Nephron (organoid): ENCODE measurements at regions not wholly inside any gene's neighbourhood (a gene's known extent, or its start where the extent isn't known, plus 50 kb on each side); places are given as distances from the start of the nearest gene placed in this dataset.

Experiments
- H3K27ac Mint-ChIP-seq, 3 experiments: 2 replicates each; pipeline ENCODE4 v1.8.0; 2020; ENCODE audit warnings: mixed read lengths in 3 of 3, mild to moderate bottlenecking in 2 of 3, moderate library complexity in 1 of 3
- H3K27me3 Mint-ChIP-seq: 2 replicates; pipeline ENCODE4 v1.8.0; 2021; ENCODE audit warnings: low read depth, mild to moderate bottlenecking, moderate library complexity, mixed read lengths
- H3K36me3 Mint-ChIP-seq: 2 replicates; pipeline ENCODE4 v1.8.0; 2020; ENCODE audit warnings: low read depth, mixed read lengths
- H3K4me1 Mint-ChIP-seq: 2 replicates; pipeline ENCODE4 v1.8.0; 2020; ENCODE audit warnings: mixed read lengths
- H3K4me3 Mint-ChIP-seq, 3 experiments: 2 replicates each; pipeline ENCODE4 v1.8.0; 2020; ENCODE audit warnings: mild to moderate bottlenecking in 3 of 3, mixed read lengths in 3 of 3, moderate library complexity in 2 of 3
- H3K9me3 Mint-ChIP-seq: 2 replicates; pipeline ENCODE4 v1.8.0; 2020; ENCODE audit warnings: mixed read lengths
- TF ChIP-seq, protein P1 (sequence below), 3 experiments: fragments of 200-600 bp; sonication (generic); IDR thresholded peaks; one replicate each; pipeline ENCODE4 v1.5.0; 2021; ENCODE audit warnings: antibody characterized with exemption in 3 of 3; ENCODE audit not compliant: unreplicated experiment in 3 of 3

DNA sequence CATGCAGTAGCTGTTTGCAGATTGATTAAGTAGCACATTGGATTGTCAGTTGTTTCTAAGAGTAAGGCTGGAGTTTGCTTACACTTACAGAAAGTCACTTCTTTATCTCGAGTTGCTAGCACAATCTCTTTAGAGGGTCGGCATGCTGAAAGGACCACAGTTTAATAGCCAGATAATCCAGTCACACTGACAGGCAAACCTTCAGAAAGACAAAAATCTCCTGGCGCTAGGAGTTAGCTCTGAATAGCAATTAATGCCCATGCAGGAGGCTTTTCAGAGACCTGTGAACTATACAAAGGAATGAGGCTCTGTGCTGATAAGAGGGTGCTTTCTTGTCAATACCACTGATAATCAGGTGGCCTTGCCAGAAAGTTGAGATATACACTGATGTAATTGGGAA, 1043.0 kb downstream of the AACS start:
- no peaks in the 10 kb centered on the region for H3K9me3 Mint-ChIP-seq
- H3K4me3 Mint-ChIP-seq, result no peak overlapping the region
- no peaks in the 10 kb centered on the region for H3K4me1 Mint-ChIP-seq
- H3K27ac Mint-ChIP-seq, result no peak overlapping the region
- TF ChIP-seq, protein P1, sequence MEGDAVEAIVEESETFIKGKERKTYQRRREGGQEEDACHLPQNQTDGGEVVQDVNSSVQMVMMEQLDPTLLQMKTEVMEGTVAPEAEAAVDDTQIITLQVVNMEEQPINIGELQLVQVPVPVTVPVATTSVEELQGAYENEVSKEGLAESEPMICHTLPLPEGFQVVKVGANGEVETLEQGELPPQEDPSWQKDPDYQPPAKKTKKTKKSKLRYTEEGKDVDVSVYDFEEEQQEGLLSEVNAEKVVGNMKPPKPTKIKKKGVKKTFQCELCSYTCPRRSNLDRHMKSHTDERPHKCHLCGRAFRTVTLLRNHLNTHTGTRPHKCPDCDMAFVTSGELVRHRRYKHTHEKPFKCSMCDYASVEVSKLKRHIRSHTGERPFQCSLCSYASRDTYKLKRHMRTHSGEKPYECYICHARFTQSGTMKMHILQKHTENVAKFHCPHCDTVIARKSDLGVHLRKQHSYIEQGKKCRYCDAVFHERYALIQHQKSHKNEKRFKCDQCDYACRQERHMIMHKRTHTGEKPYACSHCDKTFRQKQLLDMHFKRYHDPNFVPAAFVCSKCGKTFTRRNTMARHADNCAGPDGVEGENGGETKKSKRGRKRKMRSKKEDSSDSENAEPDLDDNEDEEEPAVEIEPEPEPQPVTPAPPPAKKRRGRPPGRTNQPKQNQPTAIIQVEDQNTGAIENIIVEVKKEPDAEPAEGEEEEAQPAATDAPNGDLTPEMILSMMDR (IDR thresholded peaks at IDR 0.05; ENCODE audit: unreplicated experiment in 3 of 3), result no peak
- no peaks in the 10 kb centered on the region for H3K36me3 Mint-ChIP-seq
- peaks cover 16% of the 10 kb centered on the region for H3K27me3 Mint-ChIP-seq

DNA sequence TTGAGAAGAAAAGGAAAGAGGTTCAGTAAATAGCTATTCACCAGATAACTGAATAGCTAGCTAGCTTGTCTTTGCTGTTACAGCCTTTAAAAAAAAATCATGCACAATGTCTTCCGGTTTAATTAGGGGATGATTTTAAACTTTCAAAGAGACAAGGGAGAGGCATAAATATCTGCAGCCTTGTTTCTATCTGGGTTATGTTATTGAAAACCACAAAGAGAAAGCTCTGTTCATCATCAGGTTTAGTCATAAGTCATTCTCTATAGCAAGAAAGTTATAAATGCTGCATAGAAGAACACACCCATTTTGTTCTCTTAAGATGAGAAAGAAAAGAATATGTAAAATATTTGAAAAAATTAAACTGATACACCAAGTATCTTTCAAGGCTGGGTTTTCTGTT, 1046.9 kb downstream of the AACS start:
- Mint-ChIP-seq H3K9me3 (no peaks in the 10 kb centered on the region), H3K27me3 (peaks cover 16% of the 10 kb centered on the region), H3K4me3 (no peak overlapping the region), H3K27ac (no peak overlapping the region), H3K36me3 (no peaks in the 10 kb centered on the region), H3K4me1 (no peaks in the 10 kb centered on the region)
- TF ChIP-seq, protein P1 (IDR thresholded peaks at IDR 0.05; ENCODE audit: unreplicated experiment in 3 of 3), result no peak

DNA sequence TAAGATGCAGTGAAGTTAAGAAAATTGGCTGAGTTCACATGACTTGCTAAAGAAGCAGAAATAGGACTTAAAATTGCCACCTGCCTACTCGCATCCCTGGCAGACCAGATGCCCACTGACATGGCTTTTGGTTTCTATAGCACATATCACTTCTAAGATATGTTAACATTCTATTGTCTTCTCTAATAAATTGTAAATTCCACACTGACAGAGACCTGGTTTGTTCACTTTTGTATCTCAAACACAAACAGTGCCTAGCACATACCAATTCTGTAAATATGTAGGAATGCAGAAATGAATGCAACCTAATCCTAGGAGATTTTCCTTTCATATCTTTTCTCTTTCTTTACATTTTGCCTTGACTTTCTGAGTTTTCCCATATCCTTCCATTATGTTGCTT, 1047.6 kb downstream of the AACS start:
- no peaks in the 10 kb centered on the region for H3K4me1 Mint-ChIP-seq
- no peak overlapping the region for H3K27ac Mint-ChIP-seq
- no peaks in the 10 kb centered on the region for H3K9me3 Mint-ChIP-seq
- H3K36me3 Mint-ChIP-seq, result no peaks in the 10 kb centered on the region
- no peak overlapping the region for H3K4me3 Mint-ChIP-seq
- peaks cover 12% of the 10 kb centered on the region for H3K27me3 Mint-ChIP-seq
- TF ChIP-seq, protein P1 (IDR thresholded peaks at IDR 0.05; ENCODE audit: unreplicated experiment in 3 of 3), result no peak

DNA sequence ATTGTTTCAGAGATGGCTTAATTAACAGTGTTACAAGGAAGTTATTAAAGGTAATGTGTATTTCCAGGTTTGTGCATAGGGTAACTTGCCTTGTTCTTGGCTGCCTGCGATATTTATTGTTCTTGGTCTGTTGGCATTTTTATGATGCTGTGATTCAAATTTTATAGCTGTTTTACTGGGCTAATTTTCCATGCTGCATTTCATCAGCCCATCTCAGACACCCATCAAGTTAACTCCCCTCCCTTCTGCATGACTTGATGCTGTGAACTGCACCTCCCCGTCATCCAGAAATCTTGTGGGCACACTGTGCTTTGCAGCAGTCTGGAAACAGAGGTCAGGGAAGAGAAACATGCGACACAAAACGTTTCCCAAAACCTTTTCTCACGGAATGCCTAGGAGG, 1049.2 kb downstream of the AACS start:
- TF ChIP-seq, protein P1 (IDR thresholded peaks at IDR 0.05; ENCODE audit: unreplicated experiment in 3 of 3), result no peak
- Mint-ChIP-seq H3K4me3 (no peak overlapping the region), H3K9me3 (no peaks in the 10 kb centered on the region), H3K36me3 (no peaks in the 10 kb centered on the region), H3K27ac (no peak overlapping the region), H3K27me3 (no peaks in the 10 kb centered on the region), H3K4me1 (no peaks in the 10 kb centered on the region)

DNA sequence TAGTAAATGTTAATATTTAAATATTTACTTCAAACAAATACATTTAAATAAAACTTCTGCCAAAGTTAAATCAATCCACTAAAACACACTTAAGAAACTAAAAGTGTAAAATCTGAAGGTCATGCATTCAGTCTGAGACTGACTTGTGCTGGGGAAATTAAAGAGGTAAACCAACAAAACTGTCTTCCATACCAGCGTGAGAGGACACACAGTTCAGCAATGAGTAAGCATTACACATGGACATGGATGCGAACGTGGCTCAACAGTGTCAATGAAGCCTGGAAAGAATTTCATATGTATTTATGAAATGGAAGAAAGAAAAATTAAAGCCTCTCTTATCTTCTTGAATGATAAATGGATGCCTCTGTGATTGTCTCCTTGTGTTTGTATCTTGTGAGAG, 1052.3 kb downstream of the AACS start:
- Mint-ChIP-seq H3K27me3 (peaks cover 3% of the 10 kb centered on the region), H3K4me3 (no peak overlapping the region), H3K9me3 (no peaks in the 10 kb centered on the region), H3K4me1 (no peaks in the 10 kb centered on the region), H3K27ac (no peak overlapping the region), H3K36me3 (no peaks in the 10 kb centered on the region)
- TF ChIP-seq, protein P1 (IDR thresholded peaks at IDR 0.05; ENCODE audit: unreplicated experiment in 3 of 3), result no peak

DNA sequence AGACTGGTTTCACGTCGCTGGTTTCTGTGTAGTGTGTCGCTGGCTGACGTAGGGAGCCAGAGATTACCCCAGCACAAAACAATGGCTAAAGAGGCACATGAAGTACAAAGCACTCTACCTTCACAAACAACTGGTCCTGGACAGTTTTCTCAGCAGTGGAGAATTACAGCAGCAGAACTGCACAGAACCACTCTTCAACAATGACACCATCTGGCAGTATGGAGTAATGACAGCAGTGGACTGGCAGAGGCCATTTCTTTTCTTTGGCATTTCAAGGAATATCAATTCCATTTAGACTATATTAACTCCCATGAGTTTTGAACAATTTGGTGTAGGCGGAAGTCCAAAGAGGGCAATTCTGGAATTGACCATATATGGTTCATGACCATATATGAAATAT, 1074.1 kb downstream of the AACS start:
- Mint-ChIP-seq H3K4me1 (no peaks in the 10 kb centered on the region), H3K9me3 (peaks cover 44% of the 10 kb centered on the region), H3K27ac (no peak overlapping the region), H3K27me3 (no peaks in the 10 kb centered on the region), H3K36me3 (no peaks in the 10 kb centered on the region), H3K4me3 (no peak overlapping the region)
- TF ChIP-seq, protein P1 (IDR thresholded peaks at IDR 0.05; ENCODE audit: unreplicated experiment in 3 of 3), result no peak
